Eye (tissue), 1 donor: ENCODE measurements at regions not wholly inside any gene's neighbourhood (a gene's known extent, or its start where the extent isn't known, plus 50 kb on each side); places are given as distances from the start of the nearest gene placed in this dataset.
A peak's percentile ranks its signal among the peaks of the same experiment; 100 is the strongest.

Experiments used
- DNase-seq: peaks from one replicate; pipeline ENCODE4 v3.0.0-alpha.2; 2015

DNA sequence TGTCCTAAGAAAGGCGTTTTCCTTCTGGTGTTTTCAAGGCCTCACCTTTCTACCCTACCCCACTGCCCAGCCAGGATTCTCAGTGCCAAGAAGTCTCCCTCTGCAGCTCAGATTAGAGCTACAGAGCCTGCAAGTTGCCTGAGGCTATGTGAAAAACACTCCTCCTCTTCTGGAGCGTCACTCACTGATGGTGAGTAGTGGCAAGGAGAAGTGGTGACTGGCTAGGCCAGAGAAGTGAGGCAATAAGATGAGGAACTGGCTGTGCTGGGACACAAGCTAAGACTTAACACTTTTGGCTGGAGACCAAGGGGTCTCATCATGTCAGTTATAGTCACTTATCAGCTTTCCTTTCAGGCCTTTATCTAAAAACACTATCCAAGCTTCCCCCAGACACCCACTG lies 86.7 kb upstream of the PRKAR2B start:
- DNase-seq, result no peak

DNA sequence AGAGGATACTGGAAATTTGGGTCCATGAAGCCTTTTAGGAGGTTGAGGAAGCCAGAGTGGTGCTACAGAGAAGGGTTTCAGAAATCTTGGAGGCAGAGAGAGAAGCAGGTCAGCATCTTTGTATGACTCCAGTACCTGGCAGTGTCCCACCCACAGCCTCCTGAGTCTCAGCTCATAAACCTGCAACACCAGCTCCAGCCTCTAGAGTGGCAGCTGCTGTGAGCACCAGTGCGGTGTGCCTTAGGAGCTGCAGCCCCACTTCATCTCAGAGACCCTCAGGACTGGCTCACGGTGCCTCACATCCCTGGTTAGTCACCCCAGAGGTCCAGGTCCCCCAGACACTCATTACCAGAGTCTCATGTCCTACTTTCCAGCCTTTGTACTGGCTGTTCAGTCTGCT lies 84.8 kb upstream of the PRKAR2B start:
- no peak for DNase-seq

DNA sequence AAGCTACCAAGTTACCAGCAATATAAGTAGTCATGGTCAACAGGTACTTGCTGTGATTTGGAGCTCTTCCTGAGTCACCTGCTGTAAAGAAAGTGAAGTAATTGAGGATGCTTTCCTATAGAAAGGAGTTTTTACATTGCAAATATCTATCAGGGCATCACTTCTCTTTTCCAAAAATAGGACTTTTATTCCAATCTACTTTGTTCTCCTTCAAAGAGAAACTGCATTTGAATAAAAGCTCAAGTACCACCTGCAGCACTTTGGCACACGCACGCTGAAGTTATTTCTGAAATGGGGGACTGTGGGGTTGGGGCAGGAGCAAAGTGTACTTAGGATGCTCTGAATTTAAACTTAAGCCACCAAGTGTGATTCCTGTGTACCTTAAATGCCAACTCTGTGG lies 81.8 kb upstream of the PRKAR2B start:
- no peak for DNase-seq

DNA sequence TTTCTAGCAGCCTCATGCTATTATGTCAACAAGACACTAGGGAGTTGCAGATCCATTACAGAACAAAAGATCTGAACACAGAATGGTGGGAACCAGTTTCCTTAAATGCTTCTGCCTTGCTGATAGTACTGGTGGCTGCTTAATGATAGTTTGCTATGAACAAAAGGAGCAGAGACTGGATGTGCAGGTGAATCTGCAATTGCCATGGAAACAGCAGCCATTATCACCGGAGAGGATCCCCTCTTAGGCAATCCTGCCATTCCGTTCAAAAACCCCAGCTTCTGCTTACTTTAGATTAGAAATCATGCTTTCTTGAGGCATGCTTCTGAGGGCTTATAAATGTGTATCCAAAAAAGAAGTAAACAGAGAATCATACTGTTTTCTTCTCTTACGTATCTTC lies 80.0 kb upstream of the PRKAR2B start:
- no peak for DNase-seq

DNA sequence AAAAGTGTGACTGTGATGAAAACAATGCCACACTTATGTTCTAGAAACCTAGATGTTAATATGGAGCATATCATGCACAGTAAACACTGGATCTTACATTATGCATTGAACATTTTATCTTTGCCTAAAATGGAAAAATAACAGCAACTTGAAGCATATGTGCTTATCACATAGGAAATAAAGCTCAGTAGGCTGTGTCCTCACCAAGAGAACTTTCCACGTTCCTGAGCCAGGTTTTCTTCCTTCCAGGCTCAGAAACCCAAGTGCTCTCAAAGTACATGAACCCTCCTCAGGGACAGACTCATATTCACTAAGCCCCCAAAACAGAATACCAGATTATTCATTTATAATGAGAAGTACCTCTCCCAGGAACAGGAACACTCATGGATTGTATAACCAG lies 79.4 kb upstream of the PRKAR2B start:
- no peak for DNase-seq

DNA sequence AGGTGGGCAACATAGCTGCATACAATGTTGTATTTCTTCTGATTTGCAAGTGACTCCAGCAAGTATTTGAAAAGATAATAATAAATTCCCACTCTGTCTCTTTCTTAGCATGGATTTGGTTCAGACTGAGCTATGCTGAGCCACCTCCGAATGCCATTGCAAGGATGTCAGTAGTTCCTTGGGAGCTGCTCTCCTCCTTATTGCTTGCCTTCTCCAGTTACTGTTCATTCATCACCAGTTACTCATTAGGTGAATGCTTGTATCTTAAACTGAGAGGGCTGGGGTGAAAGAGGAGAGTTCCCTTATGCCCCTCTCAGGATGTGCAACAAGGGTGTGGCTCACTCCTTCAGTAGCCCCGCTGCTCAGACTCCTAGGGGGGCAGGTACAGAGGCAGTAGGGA lies 78.4 kb upstream of the PRKAR2B start:
- DNase-seq, result no peak

DNA sequence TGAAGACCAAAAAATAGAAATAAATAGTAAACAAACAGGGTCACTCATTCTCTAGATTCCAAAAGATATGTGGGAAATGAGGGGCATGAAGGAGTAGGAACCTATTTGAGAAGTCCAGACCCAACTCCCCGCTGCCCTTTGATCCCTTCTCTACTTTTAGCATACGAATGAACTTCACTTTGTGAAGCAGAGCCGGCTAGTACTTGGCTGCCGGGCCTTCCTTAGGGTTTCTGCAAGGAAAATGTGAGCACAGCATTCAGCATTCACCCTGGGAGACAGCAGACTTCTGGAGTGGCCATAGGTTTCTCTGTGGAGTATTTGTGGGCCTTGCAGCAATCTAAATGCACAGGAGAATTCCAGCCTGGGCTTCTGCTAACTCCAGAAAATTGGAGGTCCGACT lies 76.3 kb upstream of the PRKAR2B start:
- no peak for DNase-seq

DNA sequence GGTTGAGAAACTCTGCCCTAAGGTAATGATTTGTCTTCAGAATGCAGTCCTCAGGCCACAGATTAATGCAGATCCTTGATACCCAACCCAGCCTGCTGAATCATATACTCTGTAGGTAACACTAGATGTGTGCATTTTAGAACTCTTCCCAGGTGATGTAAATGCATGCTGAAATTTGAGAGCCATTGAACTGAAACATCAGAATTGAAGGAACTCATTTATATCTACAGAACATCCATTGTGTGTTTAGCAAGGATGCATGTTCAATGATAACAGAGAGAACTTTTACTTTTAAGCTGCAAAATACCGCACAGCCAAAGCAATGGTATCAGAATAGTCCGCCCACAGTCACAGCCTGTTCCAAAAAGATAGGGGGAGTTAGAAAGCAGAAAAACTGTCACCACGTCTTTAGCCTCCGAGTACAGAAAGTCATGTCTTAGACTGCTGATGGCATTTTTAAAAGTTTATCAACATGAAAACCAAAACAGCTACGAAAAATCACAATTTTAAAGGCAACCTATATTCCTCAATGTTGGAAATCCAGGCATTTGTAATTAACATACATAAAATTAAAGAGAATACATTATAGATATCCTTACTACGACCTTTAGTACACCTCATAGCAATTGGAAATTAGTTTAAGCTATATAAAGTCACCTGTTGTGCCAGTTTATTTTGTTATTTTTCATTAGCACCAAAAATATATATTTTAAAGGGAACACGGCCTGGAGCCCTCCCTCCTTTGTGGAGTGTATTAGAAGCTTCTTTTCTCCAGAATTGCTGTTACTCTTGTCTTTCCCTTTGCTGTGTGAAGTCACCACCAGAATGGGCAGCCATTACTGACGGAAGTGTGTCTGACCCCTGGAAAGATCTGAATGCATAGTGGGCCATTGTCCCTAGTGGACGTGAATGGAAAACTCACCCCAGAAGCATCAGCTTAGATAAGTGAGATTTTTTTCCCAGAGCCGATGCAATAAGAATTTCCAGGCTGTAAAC lies 65.8 kb upstream of the PRKAR2B start:
- peak; percentile 5 for DNase-seq

DNA sequence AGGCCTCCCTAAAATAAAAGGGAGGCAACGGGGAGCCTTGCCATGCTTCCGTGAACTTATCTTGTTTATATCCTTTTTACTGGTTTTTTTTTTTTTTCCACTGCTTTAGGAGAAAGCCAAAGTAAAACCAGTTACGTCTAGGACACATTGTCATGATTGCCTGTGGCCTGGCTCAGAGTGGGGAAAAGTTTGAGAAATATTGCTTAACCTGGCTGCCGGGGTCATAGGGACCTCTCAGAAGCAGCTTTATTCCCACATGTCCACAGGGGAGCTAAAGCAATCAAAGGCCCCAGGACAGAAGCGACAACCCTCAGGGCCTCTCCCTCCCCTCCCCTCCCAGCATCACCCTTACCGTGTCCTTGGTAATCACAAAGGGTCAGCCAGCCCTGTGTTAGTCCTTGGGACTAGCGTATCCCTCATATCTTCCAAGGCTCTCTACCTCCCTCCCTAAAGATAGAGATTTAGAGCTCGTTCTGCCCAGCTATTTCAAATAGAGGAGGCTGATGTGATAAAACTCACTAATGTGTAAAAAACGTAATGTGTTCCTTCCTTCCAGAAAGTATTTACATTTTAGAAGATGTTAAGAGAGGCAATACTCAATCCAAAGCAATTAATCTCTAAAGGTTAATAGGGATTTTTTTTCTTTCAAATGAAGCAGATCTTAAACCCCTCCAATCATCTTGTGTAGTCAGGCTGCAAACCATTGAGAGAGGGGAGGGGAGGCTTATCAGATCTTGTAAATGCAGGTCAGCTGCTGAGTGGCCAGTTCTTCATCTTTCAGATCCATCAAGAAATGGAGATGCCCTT lies 64.8 kb upstream of the PRKAR2B start:
- DNase-seq, result peak; percentile 8

DNA sequence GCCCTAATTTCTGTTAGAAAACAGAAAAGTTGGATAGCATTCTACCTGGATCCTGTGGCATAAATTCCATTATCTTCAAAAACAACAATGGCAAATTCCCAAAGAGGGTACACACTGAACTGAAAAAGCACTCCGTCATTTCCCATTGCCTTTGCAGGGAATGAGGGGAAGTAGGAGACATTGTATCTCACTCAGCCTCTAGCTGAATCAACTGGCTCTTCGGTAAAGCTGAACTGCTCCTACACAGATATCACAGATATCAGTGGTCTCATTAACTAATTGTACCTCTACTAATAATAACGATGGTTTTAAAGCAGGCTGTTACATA lies 64.2 kb upstream of the PRKAR2B start:
- DNase-seq, result no peak

DNA sequence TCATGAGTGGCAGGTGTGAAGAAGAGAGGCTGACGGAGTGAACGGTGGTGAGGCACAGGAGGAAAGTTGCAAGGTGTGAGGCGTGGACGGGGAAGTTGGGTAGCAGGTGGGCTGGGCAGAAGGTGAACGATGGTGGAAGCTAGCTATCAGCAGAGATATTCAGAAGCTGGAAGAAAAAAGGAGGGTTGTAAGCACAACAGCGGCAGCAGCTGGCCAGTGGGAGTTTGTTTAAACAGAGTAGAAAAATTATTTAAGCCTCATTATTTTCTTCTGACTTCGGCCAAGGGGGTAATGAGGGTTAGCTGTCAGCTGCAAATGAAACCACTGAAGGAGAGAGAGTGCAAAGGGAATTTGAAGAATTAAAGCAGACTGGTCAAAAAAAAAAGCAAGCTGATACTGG lies 62.1 kb upstream of the PRKAR2B start:
- peak; percentile 35 for DNase-seq

DNA sequence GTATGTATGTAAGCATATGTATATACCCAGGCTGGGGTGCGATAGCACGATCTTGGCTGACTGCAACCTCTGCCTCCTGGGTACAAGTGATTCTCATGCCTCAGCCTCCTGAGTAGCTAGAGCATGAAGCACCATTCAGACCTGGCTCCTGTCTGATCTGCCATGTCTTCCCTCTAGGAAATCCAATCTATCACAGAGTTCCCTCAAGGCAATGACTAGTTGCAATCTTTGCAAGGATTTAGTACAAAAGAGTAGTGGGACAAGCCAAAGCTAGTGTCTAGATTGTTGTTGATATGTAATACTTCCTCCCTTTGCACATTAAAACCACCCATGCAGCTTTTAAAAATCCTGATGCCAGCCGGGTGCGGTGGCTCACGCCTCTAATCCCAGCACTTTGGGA lies 60.5 kb upstream of the PRKAR2B start:
- DNase-seq, result no peak

DNA sequence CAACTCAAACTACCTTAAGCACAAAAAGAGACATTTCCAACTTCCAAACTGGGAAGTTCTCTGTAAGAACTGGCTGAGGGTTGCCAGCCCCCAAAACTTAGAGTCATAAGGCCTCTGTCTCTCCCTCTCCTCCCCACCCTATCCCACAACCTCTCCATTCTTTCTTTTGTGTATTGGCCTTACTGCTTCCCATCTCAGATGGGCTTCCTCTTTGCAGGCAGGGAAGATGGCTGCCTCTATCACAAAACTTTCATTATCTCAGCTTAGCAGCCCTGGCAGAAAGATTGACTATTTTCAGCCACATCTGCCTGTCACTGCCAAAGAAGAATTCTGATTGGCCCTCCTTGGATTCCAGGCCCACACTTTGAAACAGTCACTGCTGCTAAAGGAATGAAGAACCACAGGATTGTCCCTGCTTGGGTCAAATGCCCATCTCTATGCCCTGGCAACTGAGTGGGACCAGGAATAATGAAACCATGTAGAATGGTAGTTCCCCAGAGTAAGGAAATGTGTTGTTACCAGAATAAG lies 58.0 kb upstream of the PRKAR2B start:
- DNase-seq, result no peak

DNA sequence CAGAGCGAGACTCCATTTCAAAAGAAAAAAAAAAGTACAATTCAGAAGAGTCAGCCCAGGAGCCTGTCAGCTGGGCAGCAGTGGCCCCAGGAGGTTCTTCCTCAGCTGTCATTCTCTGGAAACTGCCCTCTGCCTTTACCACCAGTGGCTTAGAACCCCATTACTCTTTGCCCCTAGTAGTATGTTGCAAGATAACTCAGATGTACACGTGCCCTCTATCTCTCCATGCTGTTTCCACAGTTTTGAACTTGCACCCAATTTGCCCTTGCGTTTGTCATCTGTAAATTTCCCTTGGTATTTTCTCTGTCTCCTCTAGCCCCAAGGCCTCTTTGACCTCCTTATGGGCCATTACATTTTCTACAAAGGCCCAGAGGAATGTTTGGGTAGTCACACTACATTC lies 56.7 kb upstream of the PRKAR2B start:
- no peak for DNase-seq

DNA sequence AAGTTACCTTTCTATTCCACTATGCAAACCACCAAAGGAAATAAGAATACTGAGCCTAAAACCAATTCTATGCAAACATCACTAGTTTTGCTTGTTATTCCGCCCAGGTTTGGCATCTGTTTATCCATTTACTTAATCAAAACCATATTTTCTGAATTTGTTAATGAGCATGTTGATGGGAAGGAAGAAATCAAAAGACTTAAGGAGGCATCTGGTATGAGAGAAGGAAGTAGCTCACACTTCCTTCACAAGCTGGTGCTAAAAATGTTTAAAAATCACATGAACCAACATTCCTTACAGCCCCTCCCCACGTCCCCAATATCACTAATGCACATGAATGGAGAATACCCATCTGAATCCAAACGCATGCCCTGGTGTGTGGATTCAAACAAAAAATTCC lies 52.0 kb upstream of the PRKAR2B start:
- DNase-seq, result no peak
